OCI-LY7 (cell line): ENCODE measurements at regions not wholly inside any gene's neighbourhood (a gene's known extent, or its start where the extent isn't known, plus 50 kb on each side); places are given as distances from the start of the nearest gene placed in this dataset.

Source experiments
- BruUV-seq: library from RNA; stranded (reverse); fragments of 400-500 nt; replicated peaks from 2 replicates; lab custom pipeline; 2021; lab: Mats Ljungman, UMichigan
- CTCF ChIA-PET: fragments of 300-600 bp; sonication (Branson Sonifier 250); formaldehyde crosslinking; loops from one replicate; lab custom pipeline; 2022; ENCODE audit warnings: antibody characterized with exemption; ENCODE audit not compliant: unreplicated experiment; lab: Charles Lee
- POLR2A ChIA-PET: fragments of 300-600 bp; sonication (Branson Sonifier 250); formaldehyde crosslinking; loops from one replicate; lab custom pipeline; 2022; ENCODE audit warnings: antibody characterized with exemption; lab: Charles Lee
- DNase-seq: peaks from one replicate; pipeline ENCODE4 v3.0.0-alpha.2; 2015; ENCODE audit warnings: low spot score
- H2AFZ ChIP-seq: fragments of 200-600 bp; sonication (generic), shearing (Covaris generic); 2 replicates; pipeline ENCODE4 v1.6.1; 2014; ENCODE audit warnings: mild to moderate bottlenecking, antibody characterized with exemption, low read length, moderate library complexity
- H3K27ac ChIP-seq: fragments of 200-600 bp; sonication (generic); 2 replicates; pipeline ENCODE4 v1.5.1; 2014; ENCODE audit warnings: mixed run types, low read depth, mild to moderate bottlenecking, moderate library complexity, low read length, inconsistent platforms; ENCODE audit not compliant: poor library complexity, severe bottlenecking
- H3K36me3 ChIP-seq: fragments of 200-600 bp; sonication (generic); 2 replicates; pipeline ENCODE4 v1.6.1; 2014; ENCODE audit warnings: mild to moderate bottlenecking, antibody characterized with exemption, low read length, moderate library complexity, mixed read lengths; ENCODE audit not compliant: insufficient read depth
- H3K4me1 ChIP-seq: fragments of 200-600 bp; sonication (generic); 2 replicates; pipeline ENCODE4 v1.5.1; 2014; ENCODE audit warnings: mild to moderate bottlenecking, low read length; ENCODE audit not compliant: insufficient read depth, poor library complexity, severe bottlenecking
- H3K4me2 ChIP-seq: fragments of 200-600 bp; sonication (generic); 2 replicates; pipeline ENCODE4 v1.6.1; 2014; ENCODE audit warnings: mild to moderate bottlenecking, low read length
- H3K4me3 ChIP-seq: fragments of 200-600 bp; sonication (generic); 2 replicates; pipeline ENCODE4 v1.5.1; 2014; ENCODE audit warnings: mild to moderate bottlenecking, low read depth, low read length; ENCODE audit not compliant: poor library complexity, severe bottlenecking
- H3K79me2 ChIP-seq: fragments of 200-600 bp; sonication (generic); 2 replicates; pipeline ENCODE4 v1.6.1; 2016; ENCODE audit warnings: low read depth, mild to moderate bottlenecking, low read length, moderate library complexity, mixed read lengths; ENCODE audit not compliant: insufficient read depth
- H3K9me2 ChIP-seq: fragments of 200-600 bp; sonication (generic); 2 replicates; pipeline ENCODE4 v1.6.1; 2016; ENCODE audit warnings: mild to moderate bottlenecking, low read length, mixed read lengths; ENCODE audit not compliant: insufficient read depth
- H3K9me3 ChIP-seq: fragments of 200-600 bp; sonication (generic); 2 replicates; pipeline ENCODE4 v1.6.1; 2014; ENCODE audit warnings: mild to moderate bottlenecking, mixed run types, low read length, mixed read lengths
- H4K20me1 ChIP-seq: fragments of 200-600 bp; sonication (generic); 2 replicates; pipeline ENCODE4 v1.6.1; 2014; ENCODE audit warnings: mild to moderate bottlenecking, antibody characterized with exemption, low read length, moderate library complexity, mixed read lengths; ENCODE audit not compliant: insufficient read depth
- CTCF ChIP-seq: fragments of 200-600 bp; sonication (generic); conservative IDR thresholded peaks from 2 replicates; pipeline ENCODE4 v1.5.1; 2014; ENCODE audit warnings: mild to moderate bottlenecking, antibody characterized with exemption, low read length, moderate library complexity, mixed read lengths
- EZH2phosphoT487 ChIP-seq: fragments of 200-600 bp; sonication (generic); IDR thresholded peaks from 2 replicates; pipeline ENCODE4 v1.6.1; 2018; ENCODE audit warnings: low read depth, borderline replicate concordance, mild to moderate bottlenecking, mixed run types, antibody characterized with exemption, low read length, moderate library complexity, mixed read lengths
- intact Hi-C: fragments of 100-400 bp; cut with micrococcal nuclease; formaldehyde crosslinking; loops from one replicate; pipeline ENCODE4 v1.10.0; 2022; ENCODE audit not compliant: unreplicated experiment

- no peak overlapping the region for H3K4me3 ChIP-seq
- no peak for TF ChIP-seq EZH2phosphoT487
- no peak for TF ChIP-seq CTCF
- no peak overlapping the region for H3K27ac ChIP-seq
- no peaks in the 10 kb centered on the region for H3K4me1 ChIP-seq
- no peaks in the 10 kb centered on the region for H3K36me3 ChIP-seq
- intact Hi-C loops, result no loop called here
- POLR2A ChIA-PET, result no interaction called here
- no peak overlapping the region for H2AFZ ChIP-seq
- peaks cover 6% of the 10 kb centered on the region; the same call in 1 of the 2 replicates for H3K9me3 ChIP-seq
- H3K79me2 ChIP-seq, result no peaks in the 10 kb centered on the region
- H3K9me2 ChIP-seq, result no peaks in the 10 kb centered on the region
- DNase-seq, result no peak
- no peaks in the 10 kb centered on the region for H4K20me1 ChIP-seq
- CTCF ChIA-PET, result no interaction called here
- BruUV-seq, result no TSS peak
- no peak overlapping the region for H3K4me2 ChIP-seq
These were observed 530.4 kb downstream of the ACTL7B start for GRCh38 chr9:108325406-108325805.

GRCh38 chr9:108323615-108324014, 532.2 kb downstream of the ACTL7B start:
- no peak overlapping the region for H3K4me3 ChIP-seq
- intact Hi-C loops, result no loop called here
- DNase-seq, result no peak
- no TSS peak for BruUV-seq
- ChIA-PET CTCF (no interaction called here), POLR2A (interaction anchor here (0.8 kb wide), 1 partner anchor 13 kb away, joined by 3 read pairs; no protein-coding TSS in a partner anchor)
- TF ChIP-seq EZH2phosphoT487 (no peak), CTCF (no peak)
- H3K9me3 ChIP-seq, result peaks cover 5% of the 10 kb centered on the region; the same call in 1 of the 2 replicates
- H3K4me1 ChIP-seq, result no peaks in the 10 kb centered on the region
- no peak overlapping the region for H3K27ac ChIP-seq
- no peaks in the 10 kb centered on the region for H3K9me2 ChIP-seq
- no peaks in the 10 kb centered on the region for H3K79me2 ChIP-seq
- H3K36me3 ChIP-seq, result no peaks in the 10 kb centered on the region
- no peaks in the 10 kb centered on the region for H4K20me1 ChIP-seq
- H2AFZ ChIP-seq, result no peak overlapping the region
- H3K4me2 ChIP-seq, result no peak overlapping the region

GRCh38 chr9:108322326-108323098, 533.3 kb downstream of the ACTL7B start:
- ChIA-PET CTCF (no interaction called here), POLR2A (no interaction called here)
- no peaks in the 10 kb centered on the region for H3K9me3 ChIP-seq
- no peak overlapping the region for H3K27ac ChIP-seq
- no peak for TF ChIP-seq EZH2phosphoT487
- TF ChIP-seq CTCF, result no peak
- H2AFZ ChIP-seq, result no peak overlapping the region
- BruUV-seq, result no TSS peak
- no peaks in the 10 kb centered on the region for H3K9me2 ChIP-seq
- DNase-seq, result no peak
- H3K4me1 ChIP-seq, result no peaks in the 10 kb centered on the region
- no peaks in the 10 kb centered on the region for H4K20me1 ChIP-seq
- no peaks in the 10 kb centered on the region for H3K36me3 ChIP-seq
- intact Hi-C loops, result no loop called here
- no peak overlapping the region for H3K4me3 ChIP-seq
- H3K79me2 ChIP-seq, result no peaks in the 10 kb centered on the region
- no peak overlapping the region for H3K4me2 ChIP-seq
